ENCODE measurements at regions not wholly inside any gene's neighbourhood (a gene's known extent, or its start where the extent isn't known, plus 50 kb on each side); places are given as distances from the start of the nearest gene placed in this dataset.

GRCh38 chr11:92505689-92506088 is 281.1 kb downstream of the FAT3 start:
- intact Hi-C loops (cut with micrococcal nuclease), result no loop called here
- ATAC-seq (ENCODE audit: low read depth), result no peak
- Mint-ChIP-seq H3K27me3 (no peaks in the 10 kb centered on the region), H3K27ac (no peak overlapping the region), H3K9me3 (no peaks in the 10 kb centered on the region), H3K36me3 (ENCODE audit: low read depth) (no peaks in the 10 kb centered on the region), H3K4me1 (no peaks in the 10 kb centered on the region), H3K4me3 (no peak overlapping the region)
- DNase-seq, result no peak
- ChIA-PET POLR2A (no interaction called here), CTCF (no interaction called here)
- TF ChIP-seq CTCF (IDR thresholded peaks at IDR 0.05), result no peak

- H3K4me1 Mint-ChIP-seq, result no peaks in the 10 kb centered on the region
- no peaks in the 10 kb centered on the region for H3K9me3 Mint-ChIP-seq
- H3K36me3 Mint-ChIP-seq (ENCODE audit: low read depth), result no peaks in the 10 kb centered on the region
- intact Hi-C loops (cut with micrococcal nuclease), result no loop called here
- CTCF ChIA-PET, result no interaction called here
- H3K4me3 Mint-ChIP-seq, result no peak overlapping the region
- DNase-seq (no peak), ATAC-seq (ENCODE audit: low read depth) (no peak)
- no peaks in the 10 kb centered on the region for H3K27me3 Mint-ChIP-seq
- POLR2A ChIA-PET, result no interaction called here
- H3K27ac Mint-ChIP-seq, result no peak overlapping the region
- TF ChIP-seq CTCF (IDR thresholded peaks at IDR 0.05), result no peak
Measured at GRCh38 chr11:92506809-92507336, 282.3 kb downstream of the FAT3 start.

- intact Hi-C loops (cut with micrococcal nuclease), result no loop called here
- no peak for ATAC-seq (ENCODE audit: low read depth)
- Mint-ChIP-seq H3K27ac (no peak overlapping the region), H3K36me3 (ENCODE audit: low read depth) (no peaks in the 10 kb centered on the region), H3K4me3 (no peak overlapping the region), H3K9me3 (no peaks in the 10 kb centered on the region), H3K27me3 (no peaks in the 10 kb centered on the region), H3K4me1 (no peaks in the 10 kb centered on the region)
- CTCF ChIA-PET, result no interaction called here
- POLR2A ChIA-PET, result no interaction called here
- DNase-seq, result no peak
- TF ChIP-seq CTCF (IDR thresholded peaks at IDR 0.05), result no peak
Measured at GRCh38 chr11:92510591-92510990, 286.0 kb downstream of the FAT3 start.

- ChIA-PET POLR2A (no interaction called here), CTCF (no interaction called here)
- ATAC-seq (ENCODE audit: low read depth), result no peak
- Mint-ChIP-seq H3K9me3 (no peaks in the 10 kb centered on the region), H3K27me3 (no peaks in the 10 kb centered on the region), H3K4me1 (no peaks in the 10 kb centered on the region), H3K4me3 (no peak overlapping the region), H3K36me3 (ENCODE audit: low read depth) (no peaks in the 10 kb centered on the region), H3K27ac (no peak overlapping the region)
- intact Hi-C loops (cut with micrococcal nuclease), result no loop called here
- DNase-seq, result no peak
- TF ChIP-seq CTCF (IDR thresholded peaks at IDR 0.05), result no peak
Measured at GRCh38 chr11:92511522-92512203, 287.0 kb downstream of the FAT3 start.

- ChIA-PET CTCF (no interaction called here), POLR2A (no interaction called here)
- Mint-ChIP-seq H3K27me3 (no peaks in the 10 kb centered on the region), H3K9me3 (no peaks in the 10 kb centered on the region), H3K36me3 (ENCODE audit: low read depth) (no peaks in the 10 kb centered on the region), H3K4me1 (no peaks in the 10 kb centered on the region), H3K27ac (no peak overlapping the region), H3K4me3 (no peak overlapping the region)
- TF ChIP-seq CTCF (IDR thresholded peaks at IDR 0.05), result no peak
- ATAC-seq (ENCODE audit: low read depth), result no peak
- no peak for DNase-seq
- intact Hi-C loops (cut with micrococcal nuclease), result no loop called here
Measured at GRCh38 chr11:92512204-92512569, 287.6 kb downstream of the FAT3 start.

Measured in activated B cell treated with CpG ODN at 0.5 μM for 24 hours (primary cell).